ENCODE measurements at regions not wholly inside any gene's neighbourhood (a gene's known extent, or its start where the extent isn't known, plus 50 kb on each side); places are given as distances from the start of the nearest gene placed in this dataset.

DNA sequence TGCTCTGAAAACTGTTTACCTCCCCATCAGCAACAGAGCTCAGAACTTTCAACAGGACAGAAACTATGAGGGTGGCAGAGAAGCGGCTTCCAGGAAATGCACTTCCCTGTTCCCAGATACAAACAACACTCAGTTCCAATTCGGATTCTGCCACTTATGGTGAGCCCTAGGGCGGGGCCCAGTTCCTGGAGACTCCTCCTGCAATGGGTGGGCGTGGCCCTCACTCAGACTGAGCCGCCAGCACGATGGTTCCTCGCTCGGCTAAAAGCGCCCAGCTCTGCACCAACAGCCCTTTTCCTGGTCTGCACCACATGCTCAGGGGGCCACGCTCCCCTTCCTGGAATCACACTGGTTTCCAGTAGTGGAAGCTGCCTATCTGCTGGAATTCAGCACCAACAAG is 314.1 kb downstream of the CTTN start:
- H3K4me1 ChIP-seq (ENCODE audit: control insufficient read depth, insufficient read depth, low read length): no peaks in the 10 kb centered on the region
- no peaks in the 10 kb centered on the region for H3K36me3 ChIP-seq (ENCODE audit: control insufficient read depth, insufficient read depth, low read length)
- no peak overlapping the region for H3K9ac ChIP-seq (ENCODE audit: low read length)
- no peak overlapping the region for H3K27ac ChIP-seq (ENCODE audit: low read depth, low read length)
- H3K27me3 ChIP-seq (ENCODE audit: control insufficient read depth, insufficient read depth, low read length): no peaks in the 10 kb centered on the region
- no peak overlapping the region for H3K4me3 ChIP-seq (ENCODE audit: low read length)

DNA sequence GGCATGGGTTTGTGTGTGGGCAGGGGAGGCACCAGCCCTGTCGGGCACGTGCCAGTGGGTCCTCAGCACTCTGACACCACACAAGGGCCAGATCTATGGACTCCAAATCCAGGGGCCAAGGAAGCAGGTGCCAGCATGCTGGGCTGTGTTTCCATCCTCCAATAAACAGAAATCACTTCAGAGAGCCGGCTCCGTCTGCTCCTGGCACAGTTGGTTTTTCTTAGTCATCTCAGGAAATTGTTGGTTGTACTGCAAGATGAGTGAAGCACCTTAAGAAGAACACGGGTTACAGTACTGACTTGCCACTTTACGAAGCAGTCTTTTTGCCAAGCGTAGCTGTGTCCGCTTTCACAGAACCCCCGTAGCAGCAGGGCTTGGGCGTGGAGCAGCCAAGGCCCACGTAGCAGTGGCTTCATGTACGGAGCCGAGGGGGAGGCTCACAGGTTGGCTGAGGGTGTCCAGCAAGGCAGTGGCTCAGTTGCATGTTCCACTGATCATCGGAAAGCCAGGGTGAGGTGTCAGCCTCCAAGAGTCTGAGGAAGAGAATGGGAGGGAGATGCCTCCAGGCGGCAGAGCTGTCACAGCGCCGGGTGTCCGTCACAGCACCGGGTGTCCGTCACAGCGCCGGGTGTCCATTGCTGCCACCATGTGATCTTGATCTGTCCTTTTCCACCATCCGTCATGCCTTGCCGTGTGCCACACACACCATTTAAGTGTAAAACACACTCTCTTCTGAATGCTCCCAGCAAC is 314.9 kb downstream of the CTTN start:
- Histone ChIP-seq H3K36me3 (ENCODE audit: control insufficient read depth, insufficient read depth, low read length) (no peaks in the 10 kb centered on the region), H3K9ac (ENCODE audit: low read length) (no peak overlapping the region), H3K4me3 (ENCODE audit: low read length) (no peak overlapping the region), H3K27ac (ENCODE audit: low read depth, low read length) (no peak overlapping the region), H3K4me1 (ENCODE audit: control insufficient read depth, insufficient read depth, low read length) (no peaks in the 10 kb centered on the region), H3K27me3 (ENCODE audit: control insufficient read depth, insufficient read depth, low read length) (no peaks in the 10 kb centered on the region)

DNA sequence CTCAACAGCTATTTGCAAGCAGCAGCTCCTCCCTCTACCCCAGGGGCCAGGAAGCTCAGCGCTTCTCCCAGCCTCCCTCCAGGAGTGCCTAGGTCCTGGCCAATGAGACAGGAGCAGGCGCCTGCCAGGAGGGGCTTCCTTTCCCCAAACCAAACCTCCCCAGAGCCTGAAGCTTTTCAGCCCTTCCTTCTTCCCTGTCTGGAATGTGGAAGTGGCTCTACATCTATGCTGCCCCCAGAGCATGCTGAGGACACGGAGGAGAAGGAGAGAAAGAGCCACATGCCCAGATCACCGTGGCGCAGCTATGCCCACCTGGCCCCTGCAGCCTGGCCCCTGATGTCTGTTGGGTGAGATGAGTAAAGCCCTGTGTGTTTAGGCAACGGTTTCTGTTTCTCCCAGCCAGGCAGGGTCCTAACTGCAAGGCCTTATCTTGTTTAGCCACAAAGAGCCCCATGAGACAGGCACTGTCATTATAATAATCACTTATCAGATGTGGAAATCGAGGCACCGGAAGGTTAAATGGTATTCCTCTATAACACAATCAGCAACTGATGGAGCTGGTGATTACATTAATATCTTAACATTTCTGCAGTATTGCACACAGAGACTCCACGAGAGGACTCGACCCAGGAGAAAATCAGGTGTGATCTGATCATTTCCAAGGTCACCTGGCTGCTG is 315.8 kb downstream of the CTTN start:
- H3K27ac ChIP-seq (ENCODE audit: low read depth, low read length): no peak overlapping the region
- no peaks in the 10 kb centered on the region for H3K4me1 ChIP-seq (ENCODE audit: control insufficient read depth, insufficient read depth, low read length)
- no peak overlapping the region for H3K9ac ChIP-seq (ENCODE audit: low read length)
- H3K4me3 ChIP-seq (ENCODE audit: low read length): no peak overlapping the region
- no peaks in the 10 kb centered on the region for H3K27me3 ChIP-seq (ENCODE audit: control insufficient read depth, insufficient read depth, low read length)
- no peaks in the 10 kb centered on the region for H3K36me3 ChIP-seq (ENCODE audit: control insufficient read depth, insufficient read depth, low read length)

DNA sequence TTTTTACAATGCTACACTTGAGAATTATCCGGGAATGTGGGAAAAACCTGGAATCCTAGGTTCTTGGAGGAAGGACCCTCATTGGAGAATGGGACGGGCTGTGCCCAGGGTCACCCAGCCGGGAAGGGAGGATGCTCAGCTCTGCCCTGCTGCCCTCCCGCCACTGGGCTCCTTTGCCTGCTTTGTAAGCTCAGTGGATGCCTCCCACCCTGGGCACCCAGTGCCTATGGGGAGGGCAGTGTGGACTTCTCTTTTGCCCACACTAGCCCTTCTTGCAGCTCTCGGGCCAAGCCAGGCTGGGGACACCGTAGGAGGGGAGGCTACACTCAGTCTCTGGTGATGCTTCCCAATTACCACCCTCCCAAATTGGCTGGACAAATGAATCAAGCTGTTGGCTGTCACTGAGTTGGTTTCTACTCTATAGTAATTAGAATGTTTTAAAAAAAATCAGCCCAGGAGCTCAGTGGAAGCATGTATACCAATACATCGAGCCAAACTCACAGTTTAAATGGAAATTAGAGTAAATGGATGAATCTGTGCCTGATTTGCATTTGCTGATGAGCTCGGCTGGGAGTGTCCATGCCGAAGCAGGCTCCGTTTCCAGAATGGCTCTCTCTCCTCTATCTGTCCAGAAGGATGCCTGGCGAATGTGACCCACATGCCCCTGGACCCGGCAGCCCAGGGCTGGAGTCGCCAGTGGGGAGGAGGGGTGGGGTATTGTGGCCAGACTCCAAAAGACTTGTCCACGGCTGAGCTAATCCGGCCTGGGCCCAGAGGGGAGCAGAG is 317.0 kb downstream of the CTTN start:
- no peak overlapping the region for H3K9ac ChIP-seq (ENCODE audit: low read length)
- H3K4me1 ChIP-seq (ENCODE audit: control insufficient read depth, insufficient read depth, low read length): no peaks in the 10 kb centered on the region
- no peaks in the 10 kb centered on the region for H3K27me3 ChIP-seq (ENCODE audit: control insufficient read depth, insufficient read depth, low read length)
- H3K27ac ChIP-seq (ENCODE audit: low read depth, low read length): no peak overlapping the region
- no peaks in the 10 kb centered on the region for H3K36me3 ChIP-seq (ENCODE audit: control insufficient read depth, insufficient read depth, low read length)
- no peak overlapping the region for H3K4me3 ChIP-seq (ENCODE audit: low read length)

DNA sequence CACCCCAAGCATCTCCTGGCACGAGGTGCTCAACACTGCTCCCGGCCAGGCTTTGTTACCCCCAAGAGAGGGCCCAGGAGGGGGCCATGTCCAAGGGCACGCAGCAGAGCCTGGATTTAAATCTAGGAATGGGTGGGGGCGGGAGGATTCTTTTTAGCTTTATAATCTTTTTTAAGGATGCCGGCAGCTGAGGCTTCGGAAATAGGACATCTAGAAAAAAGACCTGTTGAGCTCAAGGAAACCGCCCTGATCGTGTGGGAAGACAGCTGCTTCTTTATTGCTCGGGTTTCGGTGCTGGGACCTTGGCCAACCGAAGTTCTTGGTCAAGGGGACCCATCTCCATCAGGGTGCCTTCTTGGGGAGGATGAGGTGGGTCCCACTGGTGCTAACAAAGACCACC is 317.9 kb downstream of the CTTN start:
- Histone ChIP-seq H3K4me1 (ENCODE audit: control insufficient read depth, insufficient read depth, low read length) (no peaks in the 10 kb centered on the region), H3K36me3 (ENCODE audit: control insufficient read depth, insufficient read depth, low read length) (no peaks in the 10 kb centered on the region), H3K4me3 (ENCODE audit: low read length) (no peak overlapping the region), H3K27ac (ENCODE audit: low read depth, low read length) (no peak overlapping the region), H3K27me3 (ENCODE audit: control insufficient read depth, insufficient read depth, low read length) (no peaks in the 10 kb centered on the region), H3K9ac (ENCODE audit: low read length) (no peak overlapping the region)

DNA sequence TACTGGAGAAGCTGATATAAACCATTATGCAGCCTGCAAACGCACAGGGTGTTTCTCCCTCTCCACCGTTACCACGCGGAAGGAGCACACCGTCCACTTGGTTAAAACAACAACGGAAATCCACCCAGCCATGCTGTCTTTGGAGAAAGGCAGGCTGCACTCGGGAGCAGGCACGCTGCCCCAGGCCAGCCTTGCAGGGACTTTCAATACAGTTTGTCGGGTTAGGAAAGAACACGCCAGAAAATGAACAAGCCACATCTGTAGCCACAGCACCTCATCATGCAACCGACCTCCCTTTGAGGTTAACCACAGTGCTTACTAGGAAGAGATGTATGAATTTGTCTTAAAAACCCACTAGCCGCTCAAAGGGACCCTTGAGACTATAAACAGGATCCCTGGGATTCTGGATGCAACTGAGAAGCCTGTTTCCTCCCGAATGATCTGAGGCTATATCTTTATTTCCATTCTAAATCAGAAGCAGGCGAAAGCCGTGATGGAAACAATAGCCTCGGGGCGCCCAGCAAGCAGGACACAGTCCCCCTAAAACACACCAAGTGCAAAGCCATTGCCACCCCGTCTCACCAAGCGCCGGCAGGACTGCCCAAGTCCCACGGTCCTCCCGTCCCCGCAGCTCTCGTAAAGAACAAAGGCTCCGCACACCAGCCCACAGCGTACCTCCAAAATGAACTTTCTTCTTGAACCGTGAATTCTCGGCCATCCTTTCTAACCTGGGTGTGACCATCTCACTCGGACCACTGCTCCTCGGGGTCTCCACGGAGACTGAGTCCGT is 318.9 kb downstream of the CTTN start:
- no peaks in the 10 kb centered on the region for H3K36me3 ChIP-seq (ENCODE audit: control insufficient read depth, insufficient read depth, low read length)
- no peaks in the 10 kb centered on the region for H3K4me1 ChIP-seq (ENCODE audit: control insufficient read depth, insufficient read depth, low read length)
- H3K9ac ChIP-seq (ENCODE audit: low read length): no peak overlapping the region
- no peak overlapping the region for H3K4me3 ChIP-seq (ENCODE audit: low read length)
- no peaks in the 10 kb centered on the region for H3K27me3 ChIP-seq (ENCODE audit: control insufficient read depth, insufficient read depth, low read length)
- H3K27ac ChIP-seq (ENCODE audit: low read depth, low read length): no peak overlapping the region

DNA sequence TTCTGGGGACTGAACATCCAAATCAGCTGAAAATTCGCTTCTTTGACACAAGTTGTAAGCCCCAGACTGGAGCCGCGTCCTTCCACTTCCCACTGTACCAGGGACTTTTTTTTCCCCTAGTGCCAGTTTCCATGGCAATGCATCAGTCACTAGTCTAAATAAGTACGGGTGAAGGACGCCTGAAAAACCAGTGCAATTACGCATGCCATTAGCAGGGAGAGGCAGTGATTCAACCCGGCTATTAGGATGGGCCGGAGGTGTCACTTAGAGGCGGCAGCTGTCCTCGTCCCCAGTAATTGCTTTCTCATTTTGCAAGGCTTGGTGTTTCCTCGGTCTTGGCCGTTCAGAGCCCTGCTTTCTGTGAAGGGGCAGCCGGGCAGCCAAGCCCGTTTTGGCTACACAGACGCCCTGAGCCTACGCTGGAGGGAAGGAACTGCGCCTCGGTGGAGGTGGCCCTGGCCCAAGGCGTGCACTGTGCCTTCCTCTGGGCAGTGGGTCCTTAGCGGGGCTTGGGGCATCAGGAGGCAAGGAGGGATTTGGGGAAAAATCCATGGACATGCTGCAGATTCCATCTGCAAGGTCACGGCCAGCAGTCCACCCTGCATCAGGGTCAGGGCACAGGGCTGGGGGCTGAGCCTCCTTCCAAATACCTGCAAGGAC is 319.7 kb downstream of the CTTN start:
- Histone ChIP-seq H3K27ac (ENCODE audit: low read depth, low read length) (no peak overlapping the region), H3K27me3 (ENCODE audit: control insufficient read depth, insufficient read depth, low read length) (no peaks in the 10 kb centered on the region), H3K4me3 (ENCODE audit: low read length) (no peak overlapping the region), H3K9ac (ENCODE audit: low read length) (no peak overlapping the region), H3K36me3 (ENCODE audit: control insufficient read depth, insufficient read depth, low read length) (no peaks in the 10 kb centered on the region), H3K4me1 (ENCODE audit: control insufficient read depth, insufficient read depth, low read length) (no peaks in the 10 kb centered on the region)

DNA sequence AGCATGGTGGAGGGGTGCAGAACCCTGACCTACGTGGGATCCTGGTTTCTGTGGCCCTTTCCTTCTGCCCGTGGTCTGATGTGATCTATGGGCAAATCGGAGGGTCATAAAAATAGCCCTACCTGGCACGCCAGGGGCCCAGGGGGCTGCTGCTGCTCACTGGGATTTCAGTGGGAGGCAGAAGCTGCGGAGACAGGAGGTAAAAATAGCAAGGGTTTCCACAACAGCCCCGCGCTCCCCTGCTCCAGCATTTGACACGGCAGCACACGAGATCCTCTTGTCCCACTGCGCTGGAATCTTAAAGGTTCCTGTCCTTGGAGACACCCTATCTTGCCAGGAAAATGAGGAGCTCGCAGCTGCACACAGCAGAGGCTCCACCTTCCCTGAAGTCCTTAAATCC is 321.2 kb downstream of the CTTN start:
- Histone ChIP-seq H3K9ac (ENCODE audit: low read length) (no peak overlapping the region), H3K27me3 (ENCODE audit: control insufficient read depth, insufficient read depth, low read length) (no peaks in the 10 kb centered on the region), H3K36me3 (ENCODE audit: control insufficient read depth, insufficient read depth, low read length) (no peaks in the 10 kb centered on the region), H3K4me3 (ENCODE audit: low read length) (no peak overlapping the region), H3K4me1 (ENCODE audit: control insufficient read depth, insufficient read depth, low read length) (no peaks in the 10 kb centered on the region), H3K27ac (ENCODE audit: low read depth, low read length) (no peak overlapping the region)

DNA sequence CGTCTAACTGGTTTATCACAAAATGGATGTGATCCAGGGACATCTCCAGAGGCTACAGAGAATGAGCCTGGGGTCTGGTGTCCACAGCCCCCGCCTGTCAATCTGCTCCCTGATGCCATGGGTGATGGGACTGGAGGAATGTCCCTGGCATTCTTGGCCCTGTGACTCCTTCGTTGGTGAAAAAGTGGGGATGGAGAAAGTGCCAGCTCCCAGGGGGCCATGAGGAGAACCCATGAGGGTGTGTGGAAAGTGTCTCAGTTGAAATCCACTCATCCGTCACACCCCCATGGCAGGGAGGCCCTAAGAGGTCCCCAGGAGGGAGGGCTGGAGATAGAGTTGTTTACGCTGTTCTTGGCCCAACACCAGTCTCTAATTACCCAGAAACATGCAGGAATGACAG is 322.0 kb downstream of the CTTN start:
- Histone ChIP-seq H3K27ac (ENCODE audit: low read depth, low read length) (no peak overlapping the region), H3K9ac (ENCODE audit: low read length) (no peak overlapping the region), H3K36me3 (ENCODE audit: control insufficient read depth, insufficient read depth, low read length) (no peaks in the 10 kb centered on the region), H3K4me3 (ENCODE audit: low read length) (no peak overlapping the region), H3K4me1 (ENCODE audit: control insufficient read depth, insufficient read depth, low read length) (no peaks in the 10 kb centered on the region), H3K27me3 (ENCODE audit: control insufficient read depth, insufficient read depth, low read length) (no peaks in the 10 kb centered on the region)

DNA sequence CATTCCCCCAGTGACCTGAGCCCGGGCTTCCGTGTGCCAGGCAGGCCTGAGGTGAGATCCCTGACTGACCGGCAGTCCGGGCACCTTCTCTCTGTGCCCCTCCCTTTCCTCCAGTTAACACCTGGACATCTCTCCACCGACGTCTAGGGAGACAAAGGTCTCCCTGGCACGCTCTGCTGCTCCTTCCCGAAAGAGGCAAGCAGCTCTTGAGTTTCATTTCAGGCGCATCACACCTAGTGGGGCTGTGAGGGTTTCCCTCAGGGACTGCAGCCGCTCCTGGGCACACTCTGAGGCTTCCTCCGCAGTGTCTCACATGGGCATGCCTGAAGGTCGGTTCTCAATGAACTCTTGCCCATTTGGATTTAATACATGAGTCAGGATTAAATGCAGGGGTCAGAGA is 322.7 kb downstream of the CTTN start:
- Histone ChIP-seq H3K27ac (ENCODE audit: low read depth, low read length) (no peak overlapping the region), H3K4me1 (ENCODE audit: control insufficient read depth, insufficient read depth, low read length) (no peaks in the 10 kb centered on the region), H3K4me3 (ENCODE audit: low read length) (no peak overlapping the region), H3K36me3 (ENCODE audit: control insufficient read depth, insufficient read depth, low read length) (no peaks in the 10 kb centered on the region), H3K9ac (ENCODE audit: low read length) (no peak overlapping the region), H3K27me3 (ENCODE audit: control insufficient read depth, insufficient read depth, low read length) (no peaks in the 10 kb centered on the region)

DNA sequence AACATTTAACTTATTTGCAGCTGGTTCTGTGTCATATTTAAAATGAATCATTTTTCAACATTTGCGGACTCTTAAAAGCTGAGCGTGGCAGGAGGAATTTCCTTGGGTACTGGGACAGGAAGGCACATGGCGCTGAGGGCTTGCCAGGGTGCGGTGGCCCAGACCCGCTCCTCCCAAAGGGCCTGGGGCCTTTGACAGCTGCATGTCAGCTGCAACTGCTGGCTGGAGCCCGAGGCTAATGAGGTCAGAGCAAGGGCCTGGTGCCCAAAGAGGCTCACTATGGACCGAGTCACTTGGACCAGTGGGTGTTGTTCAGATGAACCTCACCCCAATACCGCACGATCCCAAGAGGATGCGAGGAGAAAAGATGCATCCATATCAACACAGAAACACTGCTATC is 326.9 kb downstream of the CTTN start:
- H3K4me1 ChIP-seq (ENCODE audit: control insufficient read depth, insufficient read depth, low read length): no peaks in the 10 kb centered on the region
- H3K4me3 ChIP-seq (ENCODE audit: low read length): no peak overlapping the region
- H3K27ac ChIP-seq (ENCODE audit: low read depth, low read length): no peak overlapping the region
- no peaks in the 10 kb centered on the region for H3K36me3 ChIP-seq (ENCODE audit: control insufficient read depth, insufficient read depth, low read length)
- H3K9ac ChIP-seq (ENCODE audit: low read length): no peak overlapping the region
- no peaks in the 10 kb centered on the region for H3K27me3 ChIP-seq (ENCODE audit: control insufficient read depth, insufficient read depth, low read length)

DNA sequence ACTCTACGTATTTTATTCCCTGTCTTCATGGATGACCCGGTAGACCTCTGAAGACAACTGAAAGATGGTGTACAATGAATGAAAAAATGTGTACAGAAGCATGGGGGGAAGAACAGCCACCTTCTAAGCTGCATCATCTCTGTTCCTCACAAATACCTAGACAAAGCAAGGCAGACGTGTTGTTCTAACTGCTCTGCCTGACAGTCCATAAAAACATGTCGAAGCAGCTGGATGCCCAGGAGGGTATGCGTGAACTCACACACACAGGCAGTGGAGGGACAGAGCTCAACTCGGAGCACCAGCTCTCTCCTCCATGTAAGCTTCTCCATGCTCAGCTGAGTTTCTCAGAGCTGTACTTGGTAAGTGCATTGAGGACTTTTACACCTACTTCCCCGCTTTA is 327.4 kb downstream of the CTTN start:
- H3K4me3 ChIP-seq (ENCODE audit: low read length): no peak overlapping the region
- H3K9ac ChIP-seq (ENCODE audit: low read length): no peak overlapping the region
- H3K4me1 ChIP-seq (ENCODE audit: control insufficient read depth, insufficient read depth, low read length): no peaks in the 10 kb centered on the region
- no peaks in the 10 kb centered on the region for H3K27me3 ChIP-seq (ENCODE audit: control insufficient read depth, insufficient read depth, low read length)
- H3K27ac ChIP-seq (ENCODE audit: low read depth, low read length): no peak overlapping the region
- H3K36me3 ChIP-seq (ENCODE audit: control insufficient read depth, insufficient read depth, low read length): no peaks in the 10 kb centered on the region

All from rectal smooth muscle tissue (tissue), 1 donor.